ENCODE measurements at regions not wholly inside any gene's neighbourhood (a gene's known extent, or its start where the extent isn't known, plus 50 kb on each side); places are given as distances from the start of the nearest gene placed in this dataset.

GRCh38 chr10:111204838-111205237, 128.0 kb downstream of the ADRA2A start:
- Histone ChIP-seq H3K4me3 (ENCODE audit: low read length) (no peak overlapping the region), H3K36me3 (ENCODE audit: insufficient read depth, low read depth, low read length) (no peaks in the 10 kb centered on the region), H3K9me3 (ENCODE audit: insufficient read depth, low read depth, low read length) (no peaks in the 10 kb centered on the region), H3K9ac (ENCODE audit: low read depth, low read length) (no peak overlapping the region), H3K27me3 (ENCODE audit: insufficient read depth, low read length) (no peaks in the 10 kb centered on the region), H3K4me1 (ENCODE audit: insufficient read depth, low read length) (no peaks in the 10 kb centered on the region), H3K27ac (ENCODE audit: low read length) (no peak overlapping the region)

DNA sequence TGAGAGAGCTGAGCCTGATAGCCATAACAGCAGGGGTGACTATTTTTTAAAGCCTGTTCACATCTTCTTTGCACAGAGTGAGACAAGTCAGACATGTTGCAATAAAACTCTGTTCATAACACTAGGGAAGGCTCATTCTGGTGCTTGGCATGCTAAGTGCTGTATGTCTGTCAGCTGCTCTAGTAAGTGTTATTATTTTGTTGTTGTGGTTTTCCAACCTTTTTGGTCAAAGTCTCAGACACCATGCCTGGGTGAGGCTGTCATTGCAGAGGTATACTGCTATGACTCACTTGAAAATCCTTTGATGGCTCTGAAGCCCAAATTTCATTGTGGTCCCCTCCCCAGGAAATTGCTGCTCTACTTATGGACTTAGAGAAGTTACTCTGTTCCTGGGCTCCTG, 129.7 kb downstream of the ADRA2A start:
- H3K9ac ChIP-seq (ENCODE audit: low read depth, low read length), result no peak overlapping the region
- H3K36me3 ChIP-seq (ENCODE audit: insufficient read depth, low read depth, low read length), result no peaks in the 10 kb centered on the region
- no peaks in the 10 kb centered on the region for H3K4me1 ChIP-seq (ENCODE audit: insufficient read depth, low read length)
- no peaks in the 10 kb centered on the region for H3K9me3 ChIP-seq (ENCODE audit: insufficient read depth, low read depth, low read length)
- no peaks in the 10 kb centered on the region for H3K27me3 ChIP-seq (ENCODE audit: insufficient read depth, low read length)
- H3K4me3 ChIP-seq (ENCODE audit: low read length), result no peak overlapping the region
- H3K27ac ChIP-seq (ENCODE audit: low read length), result no peak overlapping the region

GRCh38 chr10:111207500-111207899, 130.7 kb downstream of the ADRA2A start:
- no peaks in the 10 kb centered on the region for H3K36me3 ChIP-seq (ENCODE audit: insufficient read depth, low read depth, low read length)
- H3K4me1 ChIP-seq (ENCODE audit: insufficient read depth, low read length), result no peaks in the 10 kb centered on the region
- no peak overlapping the region for H3K27ac ChIP-seq (ENCODE audit: low read length)
- no peak overlapping the region for H3K4me3 ChIP-seq (ENCODE audit: low read length)
- no peaks in the 10 kb centered on the region for H3K9me3 ChIP-seq (ENCODE audit: insufficient read depth, low read depth, low read length)
- no peaks in the 10 kb centered on the region for H3K27me3 ChIP-seq (ENCODE audit: insufficient read depth, low read length)
- H3K9ac ChIP-seq (ENCODE audit: low read depth, low read length), result no peak overlapping the region

DNA sequence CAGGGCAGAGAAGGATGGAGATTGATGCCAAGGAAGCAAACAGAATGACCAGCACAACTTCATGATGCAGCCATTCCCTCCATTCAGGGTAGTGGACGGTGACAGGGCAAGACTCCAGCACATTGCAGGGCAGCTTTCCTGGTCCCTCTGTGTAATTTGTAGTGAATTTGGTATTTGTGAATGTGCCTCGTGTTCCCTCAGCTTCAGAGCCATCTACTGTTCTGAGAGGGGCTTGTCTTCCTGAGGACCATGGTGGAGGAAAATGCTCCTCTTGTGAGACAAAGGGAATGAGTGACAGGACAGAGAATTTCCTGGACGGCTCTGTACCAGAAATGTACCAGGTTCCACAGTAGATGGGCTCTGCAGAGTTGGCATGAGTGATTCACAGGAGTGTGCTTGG, 132.1 kb downstream of the ADRA2A start:
- H3K27ac ChIP-seq (ENCODE audit: low read length), result no peak overlapping the region

GRCh38 chr10:111209692-111210091, 132.9 kb downstream of the ADRA2A start:
- Histone ChIP-seq H3K4me3 (ENCODE audit: low read length) (no peak overlapping the region), H3K4me1 (ENCODE audit: insufficient read depth, low read length) (no peaks in the 10 kb centered on the region), H3K36me3 (ENCODE audit: insufficient read depth, low read depth, low read length) (no peaks in the 10 kb centered on the region), H3K27me3 (ENCODE audit: insufficient read depth, low read length) (no peaks in the 10 kb centered on the region), H3K27ac (ENCODE audit: low read length) (no peak overlapping the region), H3K9ac (ENCODE audit: low read depth, low read length) (no peak overlapping the region), H3K9me3 (ENCODE audit: insufficient read depth, low read depth, low read length) (no peaks in the 10 kb centered on the region; the same call in 1 of the 2 replicates)

More for the DNA sequence above, 132.1 kb downstream of the ADRA2A start:
- H3K4me1 ChIP-seq (ENCODE audit: insufficient read depth, low read length), result no peaks in the 10 kb centered on the region
- H3K27me3 ChIP-seq (ENCODE audit: insufficient read depth, low read length), result no peaks in the 10 kb centered on the region
- no peak overlapping the region for H3K4me3 ChIP-seq (ENCODE audit: low read length)
- no peak overlapping the region for H3K9ac ChIP-seq (ENCODE audit: low read depth, low read length)
- no peaks in the 10 kb centered on the region for H3K36me3 ChIP-seq (ENCODE audit: insufficient read depth, low read depth, low read length)
- H3K9me3 ChIP-seq (ENCODE audit: insufficient read depth, low read depth, low read length), result no peaks in the 10 kb centered on the region; the same call in 1 of the 2 replicates

- Histone ChIP-seq H3K36me3 (ENCODE audit: insufficient read depth, low read depth, low read length) (no peaks in the 10 kb centered on the region), H3K27ac (ENCODE audit: low read length) (no peak overlapping the region), H3K9me3 (ENCODE audit: insufficient read depth, low read depth, low read length) (no peaks in the 10 kb centered on the region; the same call in 1 of the 2 replicates), H3K9ac (ENCODE audit: low read depth, low read length) (no peak overlapping the region), H3K4me3 (ENCODE audit: low read length) (no peak overlapping the region), H3K4me1 (ENCODE audit: insufficient read depth, low read length) (no peaks in the 10 kb centered on the region), H3K27me3 (ENCODE audit: insufficient read depth, low read length) (no peaks in the 10 kb centered on the region)
Measured at GRCh38 chr10:111211241-111211640, 134.4 kb downstream of the ADRA2A start.

DNA sequence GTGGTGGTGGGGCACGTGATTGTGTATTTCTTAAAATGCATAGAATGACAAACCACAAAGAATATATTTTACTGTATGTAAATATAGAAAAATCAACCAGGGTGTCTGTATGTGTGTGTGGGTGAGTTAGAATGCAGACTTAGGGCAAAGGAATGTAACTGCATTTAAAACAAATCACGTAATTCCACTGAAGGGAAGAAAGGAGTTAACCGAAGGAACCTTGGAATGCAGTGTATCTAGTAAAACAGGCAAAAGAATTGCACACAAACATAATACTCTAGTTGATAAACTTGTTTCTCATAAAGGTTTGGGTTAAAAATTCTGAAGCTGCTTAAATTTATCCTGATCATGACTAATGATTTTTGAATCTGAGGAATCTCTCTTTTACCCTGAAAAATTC, 134.9 kb downstream of the ADRA2A start:
- Histone ChIP-seq H3K9me3 (ENCODE audit: insufficient read depth, low read depth, low read length) (no peaks in the 10 kb centered on the region; the same call in 1 of the 2 replicates), H3K27me3 (ENCODE audit: insufficient read depth, low read length) (no peaks in the 10 kb centered on the region), H3K27ac (ENCODE audit: low read length) (no peak overlapping the region), H3K4me3 (ENCODE audit: low read length) (no peak overlapping the region), H3K9ac (ENCODE audit: low read depth, low read length) (no peak overlapping the region), H3K4me1 (ENCODE audit: insufficient read depth, low read length) (no peaks in the 10 kb centered on the region), H3K36me3 (ENCODE audit: insufficient read depth, low read depth, low read length) (no peaks in the 10 kb centered on the region)

DNA sequence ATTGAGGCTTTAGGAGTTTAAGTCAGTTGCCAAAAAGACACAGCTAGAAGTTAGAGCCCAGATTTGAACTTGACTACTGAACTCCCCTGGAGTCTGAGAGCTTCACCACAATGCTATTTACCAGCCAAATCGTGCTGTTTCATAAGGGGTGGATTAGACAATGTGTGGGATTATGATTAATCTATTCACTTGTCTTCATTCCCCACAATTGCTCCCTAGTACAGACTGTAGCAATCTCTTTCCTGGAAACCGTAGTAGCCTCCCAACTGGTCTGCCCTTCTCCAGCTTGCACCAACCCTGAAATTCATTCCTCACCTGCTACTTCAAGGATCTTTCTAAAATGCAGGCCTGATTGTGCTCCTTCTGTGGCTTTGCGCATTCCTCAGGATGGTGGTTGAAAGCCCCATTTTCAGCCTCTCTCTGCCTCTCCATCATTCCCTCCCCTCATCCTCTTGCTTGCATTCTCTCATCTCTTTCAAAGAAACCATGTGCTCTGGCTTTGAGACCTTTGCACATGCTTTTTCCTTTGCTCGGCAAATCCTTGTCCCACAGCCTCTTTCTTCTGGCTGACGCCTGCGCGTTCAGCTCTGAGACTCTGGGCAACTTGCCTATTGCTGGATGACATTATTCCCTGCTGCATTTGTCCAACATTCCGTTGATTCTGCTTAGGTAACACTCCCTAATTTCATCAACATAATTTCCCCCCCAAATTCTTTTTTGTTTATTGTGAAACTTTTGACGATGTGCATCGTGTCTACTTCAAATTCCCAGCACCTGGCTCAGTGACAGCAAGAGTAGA, 145.1 kb downstream of the ADRA2A start:
- Histone ChIP-seq H3K9ac (ENCODE audit: low read depth, low read length) (no peak overlapping the region), H3K4me3 (ENCODE audit: low read length) (no peak overlapping the region), H3K4me1 (ENCODE audit: insufficient read depth, low read length) (no peaks in the 10 kb centered on the region)

GRCh38 chr10:111222961-111223360, 146.1 kb downstream of the ADRA2A start:
- H3K4me1 ChIP-seq (ENCODE audit: insufficient read depth, low read length), result no peaks in the 10 kb centered on the region
- no peaks in the 10 kb centered on the region for H3K27me3 ChIP-seq (ENCODE audit: insufficient read depth, low read length)
- no peaks in the 10 kb centered on the region for H3K36me3 ChIP-seq (ENCODE audit: insufficient read depth, low read depth, low read length)
- H3K27ac ChIP-seq (ENCODE audit: low read length), result no peak overlapping the region
- H3K9me3 ChIP-seq (ENCODE audit: insufficient read depth, low read depth, low read length), result no peaks in the 10 kb centered on the region; the same call in 1 of the 2 replicates
- no peak overlapping the region for H3K9ac ChIP-seq (ENCODE audit: low read depth, low read length)
- no peak overlapping the region for H3K4me3 ChIP-seq (ENCODE audit: low read length)

More for the DNA sequence above, 145.1 kb downstream of the ADRA2A start:
- Histone ChIP-seq H3K9me3 (ENCODE audit: insufficient read depth, low read depth, low read length) (no peaks in the 10 kb centered on the region; the same call in 1 of the 2 replicates), H3K36me3 (ENCODE audit: insufficient read depth, low read depth, low read length) (no peaks in the 10 kb centered on the region), H3K27me3 (ENCODE audit: insufficient read depth, low read length) (no peaks in the 10 kb centered on the region), H3K27ac (ENCODE audit: low read length) (no peak overlapping the region)

- H3K9me3 ChIP-seq (ENCODE audit: insufficient read depth, low read depth, low read length), result no peaks in the 10 kb centered on the region
- no peak overlapping the region for H3K4me3 ChIP-seq (ENCODE audit: low read length)
- no peak overlapping the region for H3K27ac ChIP-seq (ENCODE audit: low read length)
- no peaks in the 10 kb centered on the region for H3K27me3 ChIP-seq (ENCODE audit: insufficient read depth, low read length)
- H3K4me1 ChIP-seq (ENCODE audit: insufficient read depth, low read length), result no peaks in the 10 kb centered on the region
- H3K36me3 ChIP-seq (ENCODE audit: insufficient read depth, low read depth, low read length), result no peaks in the 10 kb centered on the region
- no peak overlapping the region for H3K9ac ChIP-seq (ENCODE audit: low read depth, low read length)
Measured at GRCh38 chr10:111231779-111232178, 154.9 kb downstream of the ADRA2A start.

DNA sequence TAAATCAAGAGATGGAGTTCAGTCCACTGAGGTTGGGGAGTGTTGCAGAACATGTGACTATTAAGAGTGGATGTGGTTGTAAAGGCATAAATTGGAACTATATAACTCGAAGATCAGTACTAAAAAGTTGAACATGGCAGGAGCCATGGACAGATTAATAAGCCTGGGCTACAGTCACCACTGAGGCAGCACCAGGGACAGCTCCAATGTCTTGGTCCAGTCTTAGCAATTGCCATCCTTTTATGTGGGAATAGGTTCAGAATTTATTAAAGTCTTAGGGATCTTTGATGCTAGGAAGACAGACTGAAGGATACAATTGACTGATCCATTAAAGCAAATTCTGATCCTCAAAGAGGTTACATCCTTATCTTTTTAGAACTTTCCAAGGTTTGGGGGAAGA, 156.6 kb downstream of the ADRA2A start:
- H3K27me3 ChIP-seq (ENCODE audit: insufficient read depth, low read length), result no peaks in the 10 kb centered on the region
- H3K36me3 ChIP-seq (ENCODE audit: insufficient read depth, low read depth, low read length), result no peaks in the 10 kb centered on the region
- H3K27ac ChIP-seq (ENCODE audit: low read length), result no peak overlapping the region
- no peaks in the 10 kb centered on the region for H3K9me3 ChIP-seq (ENCODE audit: insufficient read depth, low read depth, low read length)
- no peak overlapping the region for H3K4me3 ChIP-seq (ENCODE audit: low read length)
- no peaks in the 10 kb centered on the region for H3K4me1 ChIP-seq (ENCODE audit: insufficient read depth, low read length)
- no peak overlapping the region for H3K9ac ChIP-seq (ENCODE audit: low read depth, low read length)

DNA sequence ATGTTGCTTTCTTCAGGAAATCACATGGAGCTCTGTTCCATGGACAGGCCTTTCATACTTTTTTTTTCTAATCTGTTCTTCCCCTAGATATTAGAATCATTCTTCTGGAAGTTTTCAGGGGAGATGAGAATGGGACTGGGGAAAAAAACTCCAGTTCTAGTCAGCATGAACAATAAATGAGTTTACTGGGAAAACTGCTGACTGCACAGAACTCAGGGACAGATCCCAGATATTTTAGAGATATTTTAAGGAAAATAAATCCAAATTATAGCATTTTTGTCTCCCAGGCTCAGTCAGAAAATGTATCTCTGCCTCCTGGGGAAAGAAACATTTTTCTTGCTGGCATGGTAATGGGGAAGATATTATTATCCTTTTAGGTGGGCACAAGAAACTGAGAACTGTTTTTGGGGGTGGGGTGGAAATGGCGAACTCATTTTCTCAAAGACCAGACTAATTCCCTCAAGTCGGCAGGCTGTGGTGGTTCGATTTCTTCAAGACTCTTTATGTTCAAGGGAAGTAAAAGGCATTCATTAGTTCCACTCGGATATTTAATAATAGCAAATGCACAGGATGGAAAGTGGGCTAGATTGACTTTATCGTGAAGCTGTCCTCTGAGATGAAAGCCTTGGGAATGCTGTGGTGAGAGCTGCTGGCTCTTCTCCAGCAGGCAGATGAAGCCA, 157.5 kb downstream of the ADRA2A start:
- Histone ChIP-seq H3K36me3 (ENCODE audit: insufficient read depth, low read depth, low read length) (no peaks in the 10 kb centered on the region), H3K27me3 (ENCODE audit: insufficient read depth, low read length) (no peaks in the 10 kb centered on the region; the same call in 1 of the 2 replicates), H3K27ac (ENCODE audit: low read length) (no peak overlapping the region), H3K4me1 (ENCODE audit: insufficient read depth, low read length) (no peaks in the 10 kb centered on the region), H3K9me3 (ENCODE audit: insufficient read depth, low read depth, low read length) (no peaks in the 10 kb centered on the region), H3K9ac (ENCODE audit: low read depth, low read length) (no peak overlapping the region), H3K4me3 (ENCODE audit: low read length) (no peak overlapping the region)

Data from iPS-20b (cell line).